H1 (cell line): ENCODE measurements at regions not wholly inside any gene's neighbourhood (a gene's known extent, or its start where the extent isn't known, plus 50 kb on each side); places are given as distances from the start of the nearest gene placed in this dataset.

Experiments
- CTCF ChIA-PET: fragments of 300-600 bp; sonication (Branson Sonifier 250); formaldehyde crosslinking; loops from one replicate; lab custom pipeline; 2021; ENCODE audit not compliant: partially characterized antibody; lab: Charles Lee
- POLR2A ChIA-PET: fragments of 300-600 bp; sonication (Branson Sonifier 250); formaldehyde crosslinking; loops from one replicate; lab custom pipeline; 2021; ENCODE audit warnings: inconsistent platforms; ENCODE audit not compliant: partially characterized antibody; lab: Charles Lee
- DNase-seq, 2 experiments: peaks; one replicate each; pipeline versions ENCODE4 v3.0.0 to v3.0.0-alpha.2; 2010 to 2022; ENCODE audit warnings: low spot score in 2 of 2, low read depth in 1 of 2, mixed read lengths in 1 of 2
- FAIRE-seq: peaks from 2 replicates; lab custom pipeline; 2011; peaks lifted over from hg19 to GRCh38; lab: Jason Lieb, UNC
- H2AFZ ChIP-seq: 2 replicates; pipeline ENCODE4 v1.8.1; 2012; ENCODE audit warnings: low read length, inconsistent platforms
- H2AK5ac ChIP-seq: 2 replicates; pipeline ENCODE4 v1.6.1; 2013; ENCODE audit warnings: low read depth, low read length
- H2BK120ac ChIP-seq: replicated peaks from 2 replicates; pipeline ENCODE3; 2013; ENCODE audit warnings: low read depth, low read length, inconsistent platforms
- H2BK12ac ChIP-seq: 2 replicates; pipeline ENCODE4 v1.6.1; 2013; ENCODE audit warnings: low read depth, low read length
- H2BK15ac ChIP-seq: 2 replicates; pipeline ENCODE4 v1.6.1; 2013; ENCODE audit warnings: low read length
- H2BK20ac ChIP-seq: 2 replicates; pipeline ENCODE4 v1.6.1; 2013; ENCODE audit warnings: low read length
- H2BK5ac ChIP-seq: 2 replicates; pipeline ENCODE4 v1.6.1; 2013; ENCODE audit warnings: low read depth, low read length
- H3K14ac ChIP-seq: 2 replicates; pipeline ENCODE4 v1.6.1; 2013; ENCODE audit warnings: inconsistent platforms; ENCODE audit not compliant: insufficient read length
- H3K18ac ChIP-seq: 2 replicates; pipeline ENCODE4 v1.6.1; 2013; ENCODE audit warnings: low read length; ENCODE audit errors: extremely low read depth
- H3K23ac ChIP-seq: 2 replicates; pipeline ENCODE4 v1.6.1; 2013; ENCODE audit warnings: inconsistent platforms; ENCODE audit not compliant: insufficient read length
- H3K23me2 ChIP-seq: 2 replicates; pipeline ENCODE4 v1.6.1; 2013; ENCODE audit warnings: low read depth, low read length
- H3K27ac ChIP-seq: 2 replicates; pipeline ENCODE4 v1.6.1; 2011; ENCODE audit warnings: low read depth, low read length, inconsistent platforms
- H3K27me3 ChIP-seq, 4 experiments: replicated peaks in 1 of 4; 1 replicate in 1 of 4; 2 replicates in 3 of 4; pipeline versions ENCODE4 v1.6.1 to v1.8.1; 2011 to 2013; ENCODE audit warnings: low read length in 3 of 4, mild to moderate bottlenecking in 3 of 4, inconsistent platforms in 2 of 4, mixed read lengths in 2 of 4, moderate library complexity in 1 of 4; ENCODE audit not compliant: control insufficient read depth in 3 of 4, insufficient read depth in 3 of 4; ENCODE audit errors: extremely low read depth in 1 of 4
- H3K36me3 ChIP-seq, 4 experiments: 2 replicates each; pipeline versions ENCODE4 v1.6.1 to v1.8.1; 2011 to 2013; ENCODE audit warnings: mild to moderate bottlenecking in 4 of 4, low read length in 3 of 4, moderate library complexity in 2 of 4, control low read depth in 1 of 4, inconsistent platforms in 1 of 4; ENCODE audit not compliant: insufficient read depth in 4 of 4, control insufficient read depth in 2 of 4
- H3K4ac ChIP-seq: replicated peaks from 2 replicates; pipeline ENCODE3; 2013; ENCODE audit warnings: low read length, low read depth, mixed read lengths, inconsistent platforms; ENCODE audit not compliant: insufficient read length
- H3K4me1 ChIP-seq, 4 experiments: replicated peaks in 1 of 4; 1 replicate in 1 of 4; 2 replicates in 3 of 4; pipeline versions ENCODE4 v1.6.1 to v1.8.1; 2011 to 2013; ENCODE audit warnings: low read length in 3 of 4, inconsistent platforms in 2 of 4, mixed read lengths in 1 of 4; ENCODE audit not compliant: insufficient read depth in 4 of 4, control insufficient read depth in 3 of 4
- H3K4me2 ChIP-seq, 2 experiments: 2 replicates each; pipeline versions ENCODE4 v1.6.1 to v1.8.1; 2011 to 2013; ENCODE audit warnings: low read depth in 2 of 2, low read length in 2 of 2, control low read depth in 1 of 2, inconsistent platforms in 1 of 2, mild to moderate bottlenecking in 1 of 2; ENCODE audit not compliant: insufficient read depth in 1 of 2
- H3K4me3 ChIP-seq, 4 experiments: fragments of 200-600, 300-600 bp in 1 of 4; sonication (generic), shearing (Covaris generic), sonication (Bioruptor Twin) in 1 of 4; 2 replicates each; pipeline versions ENCODE4 v1.5.1 to v1.8.1; 2011 to 2016; ENCODE audit warnings: low read length in 4 of 4, low read depth in 3 of 4, control low read depth in 2 of 4, inconsistent platforms in 2 of 4, mild to moderate bottlenecking in 2 of 4, mixed read lengths in 1 of 4, moderate library complexity in 1 of 4; ENCODE audit not compliant: insufficient read depth in 2 of 4; ENCODE audit errors: extremely low read depth in 1 of 4
- H3K56ac ChIP-seq: replicated peaks from 2 replicates; pipeline ENCODE3; 2013; ENCODE audit warnings: low read depth, mild to moderate bottlenecking, mixed read lengths, low read length, inconsistent platforms; ENCODE audit not compliant: insufficient read length
- H3K79me1 ChIP-seq: 2 replicates; pipeline ENCODE4 v1.6.1; 2013; ENCODE audit warnings: low read depth, low read length, control low read depth
- H3K79me2 ChIP-seq, 2 experiments: 2 replicates each; pipeline versions ENCODE4 v1.6.1 to v1.8.1; 2012 to 2013; ENCODE audit warnings: low read length in 2 of 2, mild to moderate bottlenecking in 2 of 2, inconsistent platforms in 1 of 2; ENCODE audit not compliant: insufficient read depth in 2 of 2, control insufficient read depth in 1 of 2
- H3K9ac ChIP-seq, 4 experiments: replicated peaks in 1 of 4; 1 replicate in 1 of 4; 2 replicates in 3 of 4; pipeline versions ENCODE4 v1.6.1 to v1.8.1; 2011 to 2013; ENCODE audit warnings: low read depth in 3 of 4, low read length in 3 of 4, control low read depth in 2 of 4, mild to moderate bottlenecking in 2 of 4, moderate library complexity in 2 of 4, inconsistent platforms in 1 of 4; ENCODE audit errors: extremely low read depth in 1 of 4
- H3K9me3 ChIP-seq, 2 experiments: 2 replicates each; pipeline versions ENCODE4 v1.6.1 to v1.8.1; 2012 to 2013; ENCODE audit warnings: mild to moderate bottlenecking in 2 of 2, moderate library complexity in 2 of 2, control low read depth in 1 of 2, inconsistent platforms in 1 of 2, low read depth in 1 of 2, low read length in 1 of 2, mixed read lengths in 1 of 2; ENCODE audit not compliant: insufficient read depth in 2 of 2
- H4K20me1 ChIP-seq, 2 experiments: replicated peaks in 1 of 2; 2 replicates each; pipeline versions ENCODE3 to v1.8.1; 2011 to 2013; ENCODE audit warnings: inconsistent platforms in 2 of 2, low read length in 2 of 2, mild to moderate bottlenecking in 1 of 2; ENCODE audit not compliant: insufficient read depth in 2 of 2, control insufficient read depth in 1 of 2
- H4K5ac ChIP-seq: 2 replicates; pipeline ENCODE4 v1.6.1; 2013; ENCODE audit warnings: low read length, low read depth, mixed read lengths, inconsistent platforms; ENCODE audit not compliant: insufficient read length
- H4K8ac ChIP-seq: 2 replicates; pipeline ENCODE4 v1.8.0; 2013; ENCODE audit warnings: mild to moderate bottlenecking, moderate library complexity, low read length, inconsistent platforms; ENCODE audit not compliant: insufficient read depth; ENCODE audit errors: extremely low read depth
- H4K91ac ChIP-seq: replicated peaks from 2 replicates; pipeline ENCODE3; 2013; ENCODE audit warnings: low read length, mixed read lengths, inconsistent platforms; ENCODE audit not compliant: insufficient read length
- BCL11A ChIP-seq, 2 experiments: IDR thresholded peaks; one replicate each; pipeline ENCODE4 v1.6.1; 2011; ENCODE audit warnings: low read depth in 2 of 2, low read length in 2 of 2, mild to moderate bottlenecking in 2 of 2
- CBX8 ChIP-seq: fragments of 300-800, 300-1000 bp; sonication (generic); IDR thresholded peaks from 2 replicates; pipeline ENCODE4 v1.7.1; 2016; ENCODE audit warnings: low read depth, low read length, borderline replicate concordance
- CHD2 ChIP-seq: IDR thresholded peaks from 2 replicates; pipeline ENCODE4 v1.6.1; 2012; ENCODE audit warnings: low read length, improper control_type of control experiment
- EGR1 ChIP-seq: IDR thresholded peaks from 2 replicates; pipeline ENCODE4 v1.6.1; 2011; ENCODE audit warnings: low read depth, low read length, borderline replicate concordance
- EP300 ChIP-seq, 2 experiments: IDR thresholded peaks; 1 replicate in 1 of 2; 2 replicates in 1 of 2; pipeline ENCODE4 v1.6.1; 2011 to 2012; ENCODE audit warnings: low read depth in 2 of 2, low read length in 2 of 2, mild to moderate bottlenecking in 2 of 2, borderline replicate concordance in 1 of 2, inconsistent platforms in 1 of 2, moderate library complexity in 1 of 2
- GABPA ChIP-seq: IDR thresholded peaks from 2 replicates; pipeline ENCODE4 v1.6.1; 2011; ENCODE audit warnings: mild to moderate bottlenecking, low read length, moderate library complexity, borderline replicate concordance; ENCODE audit not compliant: insufficient read depth
- GTF2F1 ChIP-seq: IDR thresholded peaks from 2 replicates; pipeline ENCODE4 v1.6.1; 2012; ENCODE audit warnings: low read depth, low read length, improper control_type of control experiment, borderline replicate concordance
- JUN ChIP-seq: IDR thresholded peaks from 2 replicates; pipeline ENCODE4 v1.6.1; 2011; ENCODE audit warnings: low read depth, mild to moderate bottlenecking, improper control_type of control experiment, low read length
- JUND ChIP-seq: IDR thresholded peaks from 2 replicates; pipeline ENCODE4 v1.6.1; 2011; ENCODE audit warnings: mild to moderate bottlenecking, improper control_type of control experiment, low read length
- KDM1A ChIP-seq: fragments of 200-600, 300-600 bp; sonication (generic); IDR thresholded peaks from 2 replicates; pipeline ENCODE4 v1.7.1; 2016; ENCODE audit warnings: mild to moderate bottlenecking, low read length, borderline replicate concordance
- KDM5A ChIP-seq: fragments of 200-600 bp; IDR thresholded peaks from 2 replicates; pipeline ENCODE4 v1.7.1; 2012; ENCODE audit warnings: mild to moderate bottlenecking, low read length, inconsistent platforms, mixed read lengths
- SIRT6 ChIP-seq: IDR thresholded peaks from one replicate; pipeline ENCODE4 v1.7.1; 2012; ENCODE audit warnings: low read length, inconsistent platforms
- TCF12 ChIP-seq: IDR thresholded peaks from 2 replicates; pipeline ENCODE4 v1.6.1; 2011; ENCODE audit warnings: low read depth, mild to moderate bottlenecking, low read length
- WGBS, 2 experiments: shearing (Covaris generic) in 1 of 2; methylation state at CpG; one replicate each; pipeline versions ENCODE4 v1.1.6 to v1.1.7; 2013 to 2015; ENCODE audit warnings: low lambda C conversion rate in 2 of 2, mixed read lengths in 2 of 2, inconsistent platforms in 1 of 2, low coverage in 1 of 2, missing lambda C conversion rate in 1 of 2; ENCODE audit not compliant: insufficient replicate concordance in 2 of 2, insufficient coverage in 1 of 2, insufficient read length in 1 of 2; ENCODE audit errors: extremely low coverage in 1 of 2, missing lambda C conversion rate in 1 of 2; 5-methylcytosine and 5-hydroxymethylcytosine counted together
- TF ChIP-seq, protein P1 (sequence below): IDR thresholded peaks from 2 replicates; pipeline ENCODE4 v1.6.1; 2012; ENCODE audit warnings: inconsistent platforms
- TF ChIP-seq, protein P2 (sequence below): IDR thresholded peaks from 2 replicates; pipeline ENCODE4 v1.6.1; 2011; ENCODE audit warnings: low read depth, mild to moderate bottlenecking, low read length; ENCODE audit not compliant: insufficient read depth

DNA sequence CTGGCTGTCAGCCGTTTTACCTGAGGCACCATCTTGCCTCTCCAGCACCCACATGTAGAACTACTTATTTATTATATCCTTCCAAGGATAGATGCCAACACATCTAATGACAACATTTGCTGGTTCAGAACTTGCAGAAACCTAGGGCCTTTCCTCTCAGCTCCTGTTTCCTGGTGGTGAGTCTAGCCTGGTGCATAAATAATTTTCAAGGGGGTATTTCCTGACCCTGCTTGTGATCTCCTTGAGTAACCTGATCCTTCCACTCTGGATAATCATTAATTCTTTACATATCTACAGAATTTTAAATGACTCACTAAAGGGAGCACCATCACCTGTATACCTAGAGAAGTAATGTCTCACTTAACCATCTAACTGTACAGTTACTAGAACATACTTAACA lies 153.4 kb downstream of the PPARGC1A start:
- 86% methylated on average over 1 of the region's 1 CpG; no CpG with 5 or more reads in 1 of the 2 experiments for WGBS, 2 experiments
- no peak for FAIRE-seq
- no peaks in the 10 kb centered on the region for H3K9me3 ChIP-seq
- H4K8ac ChIP-seq: no peak overlapping the region
- no peaks in the 10 kb centered on the region for H4K20me1 ChIP-seq
- no peak overlapping the region for H3K14ac ChIP-seq
- H2BK20ac ChIP-seq: no peak overlapping the region
- no peak overlapping the region for H2AK5ac ChIP-seq
- no peaks in the 10 kb centered on the region for H3K36me3 ChIP-seq
- no peak overlapping the region for H3K27ac ChIP-seq
- no peak overlapping the region for H2AFZ ChIP-seq
- H3K9ac ChIP-seq: no peak overlapping the region
- H3K23ac ChIP-seq: no peak overlapping the region
- no peak overlapping the region for H3K18ac ChIP-seq
- no peak overlapping the region for H2BK12ac ChIP-seq
- no peaks in the 10 kb centered on the region for H3K79me1 ChIP-seq
- H3K4me3 ChIP-seq: no peak overlapping the region
- no peak for TF ChIP-seq TCF12
- TF ChIP-seq, protein P1, sequence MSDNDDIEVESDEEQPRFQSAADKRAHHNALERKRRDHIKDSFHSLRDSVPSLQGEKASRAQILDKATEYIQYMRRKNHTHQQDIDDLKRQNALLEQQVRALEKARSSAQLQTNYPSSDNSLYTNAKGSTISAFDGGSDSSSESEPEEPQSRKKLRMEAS: no peak
- no peak for TF ChIP-seq GTF2F1
- TF ChIP-seq EP300 (IDR thresholded peaks at IDR 0.05; ENCODE audit: borderline replicate concordance in 1 of 2, low read depth in 2 of 2, low read length in 2 of 2): no peak
- no peak for TF ChIP-seq JUN
- TF ChIP-seq EGR1: no peak
- no peak for TF ChIP-seq CHD2
- TF ChIP-seq JUND: no peak
- TF ChIP-seq, protein P2, sequence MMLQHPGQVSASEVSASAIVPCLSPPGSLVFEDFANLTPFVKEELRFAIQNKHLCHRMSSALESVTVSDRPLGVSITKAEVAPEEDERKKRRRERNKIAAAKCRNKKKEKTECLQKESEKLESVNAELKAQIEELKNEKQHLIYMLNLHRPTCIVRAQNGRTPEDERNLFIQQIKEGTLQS: no peak
- TF ChIP-seq KDM1A: no peak
- TF ChIP-seq SIRT6: no peak
- TF ChIP-seq BCL11A (IDR thresholded peaks at IDR 0.05; ENCODE audit: low read depth in 2 of 2, low read length in 2 of 2): no peak
- no peak for TF ChIP-seq KDM5A
- no peak for TF ChIP-seq GABPA
- no peak for TF ChIP-seq CBX8
- ChIA-PET POLR2A (no interaction called here), CTCF (interaction anchor here (1.4 kb wide), 1 partner anchor 19 kb away, joined by 3 read pairs; no protein-coding TSS in a partner anchor)
- H3K27me3 ChIP-seq: no peaks in the 10 kb centered on the region
- H3K23me2 ChIP-seq: no peaks in the 10 kb centered on the region
- DNase-seq: no peak
- H3K79me2 ChIP-seq: no peaks in the 10 kb centered on the region
- H2BK15ac ChIP-seq: no peak overlapping the region
- no peak overlapping the region for H4K5ac ChIP-seq
- no peak overlapping the region for H2BK120ac ChIP-seq
- H2BK5ac ChIP-seq: no peak overlapping the region
- H3K4me2 ChIP-seq: no peak overlapping the region
- H4K91ac ChIP-seq: no peak overlapping the region
- H3K4ac ChIP-seq: no peak overlapping the region
- H3K4me1 ChIP-seq: no peaks in the 10 kb centered on the region
- no peak overlapping the region for H3K56ac ChIP-seq
